H1 (cell line): ENCODE measurements at regions not wholly inside any gene's neighbourhood (a gene's known extent, or its start where the extent isn't known, plus 50 kb on each side); places are given as distances from the start of the nearest gene placed in this dataset.

Source experiments
- CTCF ChIA-PET: fragments of 300-600 bp; sonication (Branson Sonifier 250); formaldehyde crosslinking; loops from one replicate; lab custom pipeline; 2021; ENCODE audit not compliant: partially characterized antibody; lab: Charles Lee
- POLR2A ChIA-PET: fragments of 300-600 bp; sonication (Branson Sonifier 250); formaldehyde crosslinking; loops from one replicate; lab custom pipeline; 2021; ENCODE audit warnings: inconsistent platforms; ENCODE audit not compliant: partially characterized antibody; lab: Charles Lee
- DNase-seq, 2 experiments: peaks; one replicate each; pipeline versions ENCODE4 v3.0.0 to v3.0.0-alpha.2; 2010 to 2022; ENCODE audit warnings: low spot score in 2 of 2, low read depth in 1 of 2, mixed read lengths in 1 of 2
- FAIRE-seq: peaks from 2 replicates; lab custom pipeline; 2011; peaks lifted over from hg19 to GRCh38; lab: Jason Lieb, UNC
- H2AFZ ChIP-seq: 2 replicates; pipeline ENCODE4 v1.8.1; 2012; ENCODE audit warnings: low read length, inconsistent platforms
- H2AK5ac ChIP-seq: 2 replicates; pipeline ENCODE4 v1.6.1; 2013; ENCODE audit warnings: low read depth, low read length
- H2BK120ac ChIP-seq: replicated peaks from 2 replicates; pipeline ENCODE3; 2013; ENCODE audit warnings: low read depth, low read length, inconsistent platforms
- H2BK12ac ChIP-seq: 2 replicates; pipeline ENCODE4 v1.6.1; 2013; ENCODE audit warnings: low read depth, low read length
- H2BK15ac ChIP-seq: 2 replicates; pipeline ENCODE4 v1.6.1; 2013; ENCODE audit warnings: low read length
- H2BK20ac ChIP-seq: 2 replicates; pipeline ENCODE4 v1.6.1; 2013; ENCODE audit warnings: low read length
- H2BK5ac ChIP-seq: 2 replicates; pipeline ENCODE4 v1.6.1; 2013; ENCODE audit warnings: low read depth, low read length
- H3K14ac ChIP-seq: 2 replicates; pipeline ENCODE4 v1.6.1; 2013; ENCODE audit warnings: inconsistent platforms; ENCODE audit not compliant: insufficient read length
- H3K18ac ChIP-seq: 2 replicates; pipeline ENCODE4 v1.6.1; 2013; ENCODE audit warnings: low read length; ENCODE audit errors: extremely low read depth
- H3K23ac ChIP-seq: 2 replicates; pipeline ENCODE4 v1.6.1; 2013; ENCODE audit warnings: inconsistent platforms; ENCODE audit not compliant: insufficient read length
- H3K23me2 ChIP-seq: 2 replicates; pipeline ENCODE4 v1.6.1; 2013; ENCODE audit warnings: low read depth, low read length
- H3K27ac ChIP-seq: 2 replicates; pipeline ENCODE4 v1.6.1; 2011; ENCODE audit warnings: low read depth, low read length, inconsistent platforms
- H3K27me3 ChIP-seq, 4 experiments: replicated peaks in 1 of 4; 1 replicate in 1 of 4; 2 replicates in 3 of 4; pipeline versions ENCODE4 v1.6.1 to v1.8.1; 2011 to 2013; ENCODE audit warnings: low read length in 3 of 4, mild to moderate bottlenecking in 3 of 4, inconsistent platforms in 2 of 4, mixed read lengths in 2 of 4, moderate library complexity in 1 of 4; ENCODE audit not compliant: control insufficient read depth in 3 of 4, insufficient read depth in 3 of 4; ENCODE audit errors: extremely low read depth in 1 of 4
- H3K36me3 ChIP-seq, 4 experiments: 2 replicates each; pipeline versions ENCODE4 v1.6.1 to v1.8.1; 2011 to 2013; ENCODE audit warnings: mild to moderate bottlenecking in 4 of 4, low read length in 3 of 4, moderate library complexity in 2 of 4, control low read depth in 1 of 4, inconsistent platforms in 1 of 4; ENCODE audit not compliant: insufficient read depth in 4 of 4, control insufficient read depth in 2 of 4
- H3K4ac ChIP-seq: replicated peaks from 2 replicates; pipeline ENCODE3; 2013; ENCODE audit warnings: low read length, low read depth, mixed read lengths, inconsistent platforms; ENCODE audit not compliant: insufficient read length
- H3K4me1 ChIP-seq, 4 experiments: replicated peaks in 1 of 4; 1 replicate in 1 of 4; 2 replicates in 3 of 4; pipeline versions ENCODE4 v1.6.1 to v1.8.1; 2011 to 2013; ENCODE audit warnings: low read length in 3 of 4, inconsistent platforms in 2 of 4, mixed read lengths in 1 of 4; ENCODE audit not compliant: insufficient read depth in 4 of 4, control insufficient read depth in 3 of 4
- H3K4me2 ChIP-seq, 2 experiments: 2 replicates each; pipeline versions ENCODE4 v1.6.1 to v1.8.1; 2011 to 2013; ENCODE audit warnings: low read depth in 2 of 2, low read length in 2 of 2, control low read depth in 1 of 2, inconsistent platforms in 1 of 2, mild to moderate bottlenecking in 1 of 2; ENCODE audit not compliant: insufficient read depth in 1 of 2
- H3K4me3 ChIP-seq, 4 experiments: fragments of 200-600, 300-600 bp in 1 of 4; sonication (generic), shearing (Covaris generic), sonication (Bioruptor Twin) in 1 of 4; 2 replicates each; pipeline versions ENCODE4 v1.5.1 to v1.8.1; 2011 to 2016; ENCODE audit warnings: low read length in 4 of 4, low read depth in 3 of 4, control low read depth in 2 of 4, inconsistent platforms in 2 of 4, mild to moderate bottlenecking in 2 of 4, mixed read lengths in 1 of 4, moderate library complexity in 1 of 4; ENCODE audit not compliant: insufficient read depth in 2 of 4; ENCODE audit errors: extremely low read depth in 1 of 4
- H3K56ac ChIP-seq: replicated peaks from 2 replicates; pipeline ENCODE3; 2013; ENCODE audit warnings: low read depth, mild to moderate bottlenecking, mixed read lengths, low read length, inconsistent platforms; ENCODE audit not compliant: insufficient read length
- H3K79me1 ChIP-seq: 2 replicates; pipeline ENCODE4 v1.6.1; 2013; ENCODE audit warnings: low read depth, low read length, control low read depth
- H3K79me2 ChIP-seq, 2 experiments: 2 replicates each; pipeline versions ENCODE4 v1.6.1 to v1.8.1; 2012 to 2013; ENCODE audit warnings: low read length in 2 of 2, mild to moderate bottlenecking in 2 of 2, inconsistent platforms in 1 of 2; ENCODE audit not compliant: insufficient read depth in 2 of 2, control insufficient read depth in 1 of 2
- H3K9ac ChIP-seq, 4 experiments: replicated peaks in 1 of 4; 1 replicate in 1 of 4; 2 replicates in 3 of 4; pipeline versions ENCODE4 v1.6.1 to v1.8.1; 2011 to 2013; ENCODE audit warnings: low read depth in 3 of 4, low read length in 3 of 4, control low read depth in 2 of 4, mild to moderate bottlenecking in 2 of 4, moderate library complexity in 2 of 4, inconsistent platforms in 1 of 4; ENCODE audit errors: extremely low read depth in 1 of 4
- H3K9me3 ChIP-seq, 2 experiments: 2 replicates each; pipeline versions ENCODE4 v1.6.1 to v1.8.1; 2012 to 2013; ENCODE audit warnings: mild to moderate bottlenecking in 2 of 2, moderate library complexity in 2 of 2, control low read depth in 1 of 2, inconsistent platforms in 1 of 2, low read depth in 1 of 2, low read length in 1 of 2, mixed read lengths in 1 of 2; ENCODE audit not compliant: insufficient read depth in 2 of 2
- H4K20me1 ChIP-seq, 2 experiments: replicated peaks in 1 of 2; 2 replicates each; pipeline versions ENCODE3 to v1.8.1; 2011 to 2013; ENCODE audit warnings: inconsistent platforms in 2 of 2, low read length in 2 of 2, mild to moderate bottlenecking in 1 of 2; ENCODE audit not compliant: insufficient read depth in 2 of 2, control insufficient read depth in 1 of 2
- H4K5ac ChIP-seq: 2 replicates; pipeline ENCODE4 v1.6.1; 2013; ENCODE audit warnings: low read length, low read depth, mixed read lengths, inconsistent platforms; ENCODE audit not compliant: insufficient read length
- H4K8ac ChIP-seq: 2 replicates; pipeline ENCODE4 v1.8.0; 2013; ENCODE audit warnings: mild to moderate bottlenecking, moderate library complexity, low read length, inconsistent platforms; ENCODE audit not compliant: insufficient read depth; ENCODE audit errors: extremely low read depth
- H4K91ac ChIP-seq: replicated peaks from 2 replicates; pipeline ENCODE3; 2013; ENCODE audit warnings: low read length, mixed read lengths, inconsistent platforms; ENCODE audit not compliant: insufficient read length
- ZNF274 ChIP-seq: IDR thresholded peaks from 2 replicates; pipeline ENCODE4 v1.7.0; 2012; ENCODE audit warnings: low read length, borderline replicate concordance; ENCODE audit errors: extremely low read depth
- WGBS, 2 experiments: shearing (Covaris generic) in 1 of 2; methylation state at CpG; one replicate each; pipeline versions ENCODE4 v1.1.6 to v1.1.7; 2013 to 2015; ENCODE audit warnings: low lambda C conversion rate in 2 of 2, mixed read lengths in 2 of 2, inconsistent platforms in 1 of 2, low coverage in 1 of 2, missing lambda C conversion rate in 1 of 2; ENCODE audit not compliant: insufficient replicate concordance in 2 of 2, insufficient coverage in 1 of 2, insufficient read length in 1 of 2; ENCODE audit errors: extremely low coverage in 1 of 2, missing lambda C conversion rate in 1 of 2; 5-methylcytosine and 5-hydroxymethylcytosine counted together

DNA sequence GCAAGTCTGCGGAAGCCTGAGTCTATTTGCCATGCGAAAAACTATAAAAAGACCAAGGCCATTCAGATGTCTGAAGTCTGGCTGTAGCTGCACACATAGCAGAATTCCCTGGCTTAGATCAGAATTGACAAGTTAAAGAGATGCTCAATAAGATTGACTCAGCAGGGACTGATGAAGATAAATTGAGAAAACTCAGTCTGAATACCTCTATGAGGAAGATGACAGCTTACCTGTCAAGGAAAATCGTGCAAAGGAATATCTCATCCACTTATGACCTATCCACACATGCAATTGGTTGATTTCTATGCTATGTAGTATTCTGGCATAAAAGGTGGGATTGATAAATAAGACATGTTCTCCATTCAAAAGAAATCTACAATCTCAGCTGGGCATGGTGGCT lies 288.6 kb downstream of the BAMBI start:
- Histone ChIP-seq H4K91ac (no peak overlapping the region), H3K79me2 (no peaks in the 10 kb centered on the region), H2BK120ac (no peak overlapping the region), H3K9ac (no peak overlapping the region), H3K4me2 (no peak overlapping the region), H3K36me3 (no peaks in the 10 kb centered on the region), H3K4me3 (no peak overlapping the region), H3K18ac (no peak overlapping the region), H4K20me1 (no peaks in the 10 kb centered on the region), H3K27ac (no peak overlapping the region), H3K23ac (no peak overlapping the region), H2BK5ac (no peak overlapping the region), H3K23me2 (no peaks in the 10 kb centered on the region), H2AK5ac (no peak overlapping the region), H3K4me1 (no peaks in the 10 kb centered on the region), H3K4ac (no peak overlapping the region), H4K8ac (no peak overlapping the region), H3K56ac (no peak overlapping the region), H3K79me1 (no peaks in the 10 kb centered on the region), H2BK15ac (no peak overlapping the region), H2BK20ac (no peak overlapping the region), H3K14ac (no peak overlapping the region), H3K27me3 (no peaks in the 10 kb centered on the region), H4K5ac (no peak overlapping the region), H3K9me3 (no peaks in the 10 kb centered on the region), H2BK12ac (no peak overlapping the region), H2AFZ (no peak overlapping the region)
- ChIA-PET POLR2A (no interaction called here), CTCF (interaction anchor here (0.8 to 1.1 kb wide), 2 partner anchors 25 to 153 kb away, joined by 3 to 4 read pairs; no protein-coding TSS in a partner anchor)
- 94% methylated on average over 3 of the region's 3 CpGs; no CpG with 5 or more reads in 1 of the 2 experiments for WGBS, 2 experiments
- no peak for DNase-seq
- no peak for FAIRE-seq
- no peak for TF ChIP-seq ZNF274
